ENCODE measurements at regions not wholly inside any gene's neighbourhood (a gene's known extent, or its start where the extent isn't known, plus 50 kb on each side); places are given as distances from the start of the nearest gene placed in this dataset.
"Not testable (repeated sequence)": the region's sequence is repeated elsewhere in the genome, so short reads cannot be mapped to it uniquely, and the experiment has no call there.

DNA sequence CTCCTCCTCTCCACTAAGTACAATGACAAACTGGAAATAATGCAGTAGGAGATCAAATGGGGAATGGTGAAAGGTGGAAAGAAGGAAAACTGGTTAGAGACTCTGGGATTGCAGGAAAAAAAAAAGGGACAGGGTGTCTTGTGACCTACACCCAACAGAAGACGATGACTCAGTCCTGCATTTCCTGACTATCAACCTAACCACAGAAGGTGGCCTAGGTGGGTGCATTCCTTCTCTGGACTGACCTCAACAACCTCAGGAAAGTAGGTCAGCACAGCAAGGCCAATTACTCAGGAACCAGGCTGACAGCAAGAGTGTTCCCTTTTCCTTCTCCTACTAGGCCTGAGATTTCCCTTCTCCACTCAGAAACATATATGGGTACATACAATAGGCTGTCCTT, 1386.4 kb upstream of the ZEB2 start:
- peaks cover 3% of the 10 kb centered on the region for H3K36me3 Mint-ChIP-seq (ENCODE audit: insufficient read depth)
- no peaks in the 10 kb centered on the region for H3K27me3 Mint-ChIP-seq
- DNase-seq (ENCODE audit: low spot score, unreplicated experiment) = no peak
- peaks cover 16% of the 10 kb centered on the region for H3K4me1 Mint-ChIP-seq (ENCODE audit: low read depth)
- TF ChIP-seq, protein P1, sequence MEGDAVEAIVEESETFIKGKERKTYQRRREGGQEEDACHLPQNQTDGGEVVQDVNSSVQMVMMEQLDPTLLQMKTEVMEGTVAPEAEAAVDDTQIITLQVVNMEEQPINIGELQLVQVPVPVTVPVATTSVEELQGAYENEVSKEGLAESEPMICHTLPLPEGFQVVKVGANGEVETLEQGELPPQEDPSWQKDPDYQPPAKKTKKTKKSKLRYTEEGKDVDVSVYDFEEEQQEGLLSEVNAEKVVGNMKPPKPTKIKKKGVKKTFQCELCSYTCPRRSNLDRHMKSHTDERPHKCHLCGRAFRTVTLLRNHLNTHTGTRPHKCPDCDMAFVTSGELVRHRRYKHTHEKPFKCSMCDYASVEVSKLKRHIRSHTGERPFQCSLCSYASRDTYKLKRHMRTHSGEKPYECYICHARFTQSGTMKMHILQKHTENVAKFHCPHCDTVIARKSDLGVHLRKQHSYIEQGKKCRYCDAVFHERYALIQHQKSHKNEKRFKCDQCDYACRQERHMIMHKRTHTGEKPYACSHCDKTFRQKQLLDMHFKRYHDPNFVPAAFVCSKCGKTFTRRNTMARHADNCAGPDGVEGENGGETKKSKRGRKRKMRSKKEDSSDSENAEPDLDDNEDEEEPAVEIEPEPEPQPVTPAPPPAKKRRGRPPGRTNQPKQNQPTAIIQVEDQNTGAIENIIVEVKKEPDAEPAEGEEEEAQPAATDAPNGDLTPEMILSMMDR (IDR thresholded peaks at IDR 0.05; ENCODE audit: unreplicated experiment) = no peak
- no peak overlapping the region for H3K27ac Mint-ChIP-seq
- peaks cover 11% of the 10 kb centered on the region for H3K9me3 Mint-ChIP-seq (ENCODE audit: low read depth)
- no peak overlapping the region for H3K4me3 Mint-ChIP-seq (ENCODE audit: low read depth)

DNA sequence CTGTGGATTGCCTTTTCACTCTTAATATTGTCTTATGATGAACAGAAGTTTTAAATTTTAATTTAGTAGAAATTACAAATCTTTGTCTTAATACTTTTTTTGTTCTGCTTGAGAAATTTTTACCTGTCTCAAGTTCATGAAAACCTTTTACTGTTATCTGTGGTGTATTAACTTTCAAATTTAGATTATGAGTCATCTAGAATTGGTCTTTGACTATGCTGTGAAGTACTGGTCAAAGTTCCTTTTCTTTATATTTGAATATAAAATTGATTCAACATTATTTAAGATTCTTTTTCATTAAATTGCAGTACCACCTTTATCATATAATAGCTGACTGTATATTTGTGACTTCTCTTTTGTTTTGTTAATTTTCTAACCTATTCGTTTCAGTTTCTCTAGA, 1385.5 kb upstream of the ZEB2 start:
- Mint-ChIP-seq H3K4me1 (ENCODE audit: low read depth) (peaks cover 14% of the 10 kb centered on the region), H3K27me3 (no peaks in the 10 kb centered on the region), H3K36me3 (ENCODE audit: insufficient read depth) (peaks cover 3% of the 10 kb centered on the region), H3K27ac (no peak overlapping the region), H3K4me3 (ENCODE audit: low read depth) (no peak overlapping the region), H3K9me3 (ENCODE audit: low read depth) (peaks cover 15% of the 10 kb centered on the region)
- DNase-seq (ENCODE audit: low spot score, unreplicated experiment) = no peak
- TF ChIP-seq, protein P1 (IDR thresholded peaks at IDR 0.05; ENCODE audit: unreplicated experiment) = no peak

DNA sequence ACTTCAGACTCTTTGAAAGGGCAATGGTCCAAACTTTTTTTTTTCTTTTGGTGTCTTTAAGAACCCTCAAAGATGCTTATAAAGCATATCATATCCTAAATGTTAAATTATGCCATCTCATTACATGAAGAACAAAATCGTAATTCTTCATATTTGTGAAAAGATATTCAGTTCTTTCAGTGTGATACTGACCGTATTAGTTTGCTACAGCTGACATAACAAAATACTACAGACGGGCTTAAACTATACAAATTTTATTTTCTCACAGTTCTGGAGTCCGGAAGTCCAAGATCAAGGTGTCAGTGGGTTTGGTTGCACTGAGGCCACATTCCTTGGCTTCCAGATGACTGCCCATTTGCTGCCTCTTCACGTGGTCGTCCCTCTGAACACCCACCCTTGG, 1377.2 kb upstream of the ZEB2 start:
- DNase-seq (ENCODE audit: low spot score, unreplicated experiment) = no peak
- H3K4me1 Mint-ChIP-seq (ENCODE audit: low read depth) = no peaks in the 10 kb centered on the region
- no peaks in the 10 kb centered on the region for H3K27me3 Mint-ChIP-seq
- peaks cover 13% of the 10 kb centered on the region for H3K9me3 Mint-ChIP-seq (ENCODE audit: low read depth)
- no peak overlapping the region for H3K27ac Mint-ChIP-seq
- H3K4me3 Mint-ChIP-seq (ENCODE audit: low read depth) = no peak overlapping the region
- H3K36me3 Mint-ChIP-seq (ENCODE audit: insufficient read depth) = peaks cover 3% of the 10 kb centered on the region
- TF ChIP-seq, protein P1 (IDR thresholded peaks at IDR 0.05; ENCODE audit: unreplicated experiment) = no peak

DNA sequence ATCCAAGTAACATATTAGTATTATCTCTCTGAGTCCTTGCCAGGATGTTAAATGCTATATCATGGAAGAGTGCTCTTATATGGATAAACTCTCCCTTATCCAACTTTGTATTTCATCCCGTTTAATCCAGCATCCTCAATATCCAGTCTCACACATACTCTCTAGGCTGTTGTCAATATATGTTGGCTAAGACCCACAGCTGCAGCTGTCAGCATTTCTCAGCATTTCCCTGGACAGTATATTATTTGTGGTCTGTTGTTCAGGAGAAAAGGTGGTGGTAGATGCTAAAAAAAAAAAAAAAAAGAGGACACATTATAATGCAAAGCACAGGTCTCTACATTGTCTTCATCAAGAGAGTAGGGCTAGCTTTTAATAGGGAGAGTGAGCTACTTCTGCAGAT, 1368.0 kb upstream of the ZEB2 start:
- no peaks in the 10 kb centered on the region for H3K4me1 Mint-ChIP-seq (ENCODE audit: low read depth)
- H3K27me3 Mint-ChIP-seq = no peaks in the 10 kb centered on the region
- TF ChIP-seq, protein P1 (IDR thresholded peaks at IDR 0.05; ENCODE audit: unreplicated experiment) = no peak
- DNase-seq (ENCODE audit: low spot score, unreplicated experiment) = no peak
- peaks cover 4% of the 10 kb centered on the region for H3K9me3 Mint-ChIP-seq (ENCODE audit: low read depth)
- H3K36me3 Mint-ChIP-seq (ENCODE audit: insufficient read depth) = no peaks in the 10 kb centered on the region
- H3K27ac Mint-ChIP-seq = no peak overlapping the region
- H3K4me3 Mint-ChIP-seq (ENCODE audit: low read depth) = no peak overlapping the region

DNA sequence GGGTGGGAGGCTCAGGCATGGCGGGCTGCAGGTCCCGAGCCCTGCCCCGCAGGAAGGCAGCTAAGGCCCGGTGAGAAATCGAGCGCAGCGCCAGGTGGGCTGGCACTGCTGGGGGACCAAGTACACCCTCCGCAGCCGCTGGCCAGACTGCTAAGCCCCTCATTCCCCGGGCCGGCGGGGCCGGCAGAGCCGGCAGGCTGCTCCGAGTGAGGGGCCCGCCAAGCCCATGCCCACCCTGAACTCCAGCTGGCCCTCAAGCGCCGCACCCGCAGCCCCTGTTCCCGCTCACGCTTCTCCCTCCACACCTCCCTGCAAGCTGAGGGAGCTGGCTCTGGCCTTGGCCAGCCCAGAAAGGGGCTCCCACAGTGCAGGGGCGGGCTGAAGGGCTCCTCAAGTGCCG, 1361.1 kb upstream of the ZEB2 start:
- not testable (repeated sequence) for H3K4me1 Mint-ChIP-seq (ENCODE audit: low read depth)

DNA sequence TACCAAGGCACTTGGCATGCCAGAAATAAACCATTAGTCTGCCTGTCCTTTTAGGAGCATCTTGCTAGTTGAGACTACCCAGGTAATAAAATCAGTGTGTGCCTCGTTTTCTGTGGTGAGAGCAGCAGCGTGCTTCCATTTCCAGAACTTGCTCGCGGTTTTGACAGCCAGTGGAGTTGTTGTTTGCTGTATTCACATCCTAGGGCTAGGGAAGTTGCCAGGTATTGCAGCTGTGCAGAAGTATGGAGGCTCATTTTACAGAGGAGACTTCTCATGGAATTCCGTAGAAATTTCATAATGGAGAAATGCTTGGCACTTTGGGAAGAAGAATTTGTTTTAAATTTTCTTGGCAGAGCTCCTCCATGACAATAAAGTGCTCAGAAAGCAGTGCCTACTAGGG, 1355.1 kb upstream of the ZEB2 start:
- peaks cover 1% of the 10 kb centered on the region for H3K4me1 Mint-ChIP-seq (ENCODE audit: low read depth)
- H3K27me3 Mint-ChIP-seq = peaks cover 2% of the 10 kb centered on the region
- DNase-seq (ENCODE audit: low spot score, unreplicated experiment) = no peak
- H3K36me3 Mint-ChIP-seq (ENCODE audit: insufficient read depth) = no peaks in the 10 kb centered on the region
- TF ChIP-seq, protein P1 (IDR thresholded peaks at IDR 0.05; ENCODE audit: unreplicated experiment) = no peak
- no peak overlapping the region for H3K27ac Mint-ChIP-seq
- H3K4me3 Mint-ChIP-seq (ENCODE audit: low read depth) = no peak overlapping the region
- H3K9me3 Mint-ChIP-seq (ENCODE audit: low read depth) = no peaks in the 10 kb centered on the region

More for the DNA sequence above, 1361.1 kb upstream of the ZEB2 start:
- H3K4me3 Mint-ChIP-seq (ENCODE audit: low read depth); H3K36me3 Mint-ChIP-seq (ENCODE audit: insufficient read depth); H3K27ac Mint-ChIP-seq; H3K27me3 Mint-ChIP-seq; DNase-seq (ENCODE audit: low spot score, unreplicated experiment); H3K9me3 Mint-ChIP-seq (ENCODE audit: low read depth): not testable (repeated sequence)

Measured in progenitor cell of endocrine pancreas (in vitro differentiated cells).